ENCODE measurements at regions not wholly inside any gene's neighbourhood (a gene's known extent, or its start where the extent isn't known, plus 50 kb on each side); places are given as distances from the start of the nearest gene placed in this dataset.

GRCh38 chr2:83461135-83461534 lies 997.9 kb downstream of the SUCLG1 start:
- DNase-seq (ENCODE audit: low read depth) = no peak
- no peak overlapping the region for H3K4me3 ChIP-seq (ENCODE audit: control insufficient read depth, low read depth, low read length)
- no peak for TF ChIP-seq CTCF (IDR thresholded peaks at IDR 0.05; ENCODE audit: control insufficient read depth, insufficient read depth, low read depth, low read length, missing control alignments)

GRCh38 chr2:83459456-83459855 lies 999.6 kb downstream of the SUCLG1 start:
- no peak for TF ChIP-seq CTCF (IDR thresholded peaks at IDR 0.05; ENCODE audit: control insufficient read depth, insufficient read depth, low read depth, low read length, missing control alignments)
- DNase-seq (ENCODE audit: low read depth) = no peak

GRCh38 chr2:83435989-83436388 lies 1023.1 kb downstream of the SUCLG1 start:
- TF ChIP-seq CTCF (IDR thresholded peaks at IDR 0.05; ENCODE audit: control insufficient read depth, insufficient read depth, low read depth, low read length, missing control alignments) = no peak
- H3K4me3 ChIP-seq (ENCODE audit: control insufficient read depth, low read depth, low read length) = no peak overlapping the region
- DNase-seq (ENCODE audit: low read depth) = no peak

More at GRCh38 chr2:83459456-83459855, 999.6 kb downstream of the SUCLG1 start:
- H3K4me3 ChIP-seq (ENCODE audit: control insufficient read depth, low read depth, low read length) = no peak overlapping the region

GRCh38 chr2:83420993-83421392 lies 1038.1 kb downstream of the SUCLG1 start:
- TF ChIP-seq CTCF (IDR thresholded peaks at IDR 0.05; ENCODE audit: control insufficient read depth, insufficient read depth, low read depth, low read length, missing control alignments) = no peak
- DNase-seq (ENCODE audit: low read depth) = no peak
- no peak overlapping the region for H3K4me3 ChIP-seq (ENCODE audit: control insufficient read depth, low read depth, low read length)

- no peak for TF ChIP-seq CTCF (IDR thresholded peaks at IDR 0.05; ENCODE audit: control insufficient read depth, insufficient read depth, low read depth, low read length, missing control alignments)
- DNase-seq (ENCODE audit: low read depth) = no peak
- H3K4me3 ChIP-seq (ENCODE audit: control insufficient read depth, low read depth, low read length) = no peak overlapping the region
These were observed 1064.8 kb downstream of the SUCLG1 start for GRCh38 chr2:83394134-83394904.

- TF ChIP-seq CTCF (IDR thresholded peaks at IDR 0.05; ENCODE audit: control insufficient read depth, insufficient read depth, low read depth, low read length, missing control alignments) = no peak
- H3K4me3 ChIP-seq (ENCODE audit: control insufficient read depth, low read depth, low read length) = no peak overlapping the region
- DNase-seq (ENCODE audit: low read depth) = no peak
These were observed 1070.3 kb downstream of the SUCLG1 start for GRCh38 chr2:83388804-83389203.
